Ascending aorta (tissue), 2 donors: ENCODE measurements at regions not wholly inside any gene's neighbourhood (a gene's known extent, or its start where the extent isn't known, plus 50 kb on each side); places are given as distances from the start of the nearest gene placed in this dataset.

Experiments
- DNase-seq, 2 donors: peaks; one replicate each; pipeline ENCODE4 v3.0.0-alpha.2; 2019; ENCODE audit warnings: low spot score in 2 of 2
- H3K27ac ChIP-seq, 2 donors: fragments of 200-600 bp; sonication (generic); one replicate each; pipeline ENCODE4 v1.5.1; 2016 to 2017; ENCODE audit warnings: mild to moderate bottlenecking in 1 of 2
- H3K27me3 ChIP-seq: fragments of 200-600 bp; sonication (generic); one replicate; pipeline ENCODE4 v1.5.1; 2017
- H3K36me3 ChIP-seq, 2 donors: fragments of 200-600 bp; sonication (generic); one replicate each; pipeline ENCODE4 v1.5.1; 2016
- H3K4me1 ChIP-seq, 2 donors: fragments of 200-600 bp; sonication (generic); one replicate each; pipeline ENCODE4 v1.5.1; 2016 to 2017; ENCODE audit warnings: mild to moderate bottlenecking in 1 of 2
- H3K4me3 ChIP-seq, 2 donors: fragments of 200-600 bp; sonication (generic); one replicate each; pipeline ENCODE4 v1.5.1; 2016 to 2017; ENCODE audit warnings: mild to moderate bottlenecking in 1 of 2
- H3K9me3 ChIP-seq, 2 donors: fragments of 200-600 bp; sonication (generic); one replicate each; pipeline ENCODE4 v1.5.1; 2016
- CTCF ChIP-seq, 3 experiments: fragments of 200-600 bp in 2 of 3; fragments of 450-650 bp in 1 of 3; sonication (generic) in 2 of 3; IDR thresholded peaks; one replicate each; pipeline ENCODE4 v1.5.1; 2016 to 2019; ENCODE audit warnings: antibody characterized with exemption in 3 of 3, mild to moderate bottlenecking in 1 of 3, moderate library complexity in 1 of 3
- intact Hi-C: fragments of 100-400 bp; cut with DNase I; formaldehyde crosslinking; loops from one replicate; pipeline ENCODE4 v1.15.1; 2023

- H3K27me3 ChIP-seq, result no peaks in the 10 kb centered on the region
- no peaks in the 10 kb centered on the region for H3K4me1 ChIP-seq
- no peak for TF ChIP-seq CTCF (IDR thresholded peaks at IDR 0.05)
- no peaks in the 10 kb centered on the region for H3K9me3 ChIP-seq
- H3K36me3 ChIP-seq, result no peaks in the 10 kb centered on the region
- no peak overlapping the region for H3K4me3 ChIP-seq
- intact Hi-C loops, result no loop called here
- no peak overlapping the region for H3K27ac ChIP-seq
- peak in 1 of 2 donors; percentile 61 for DNase-seq
Measured at GRCh38 chr14:104248203-104249055, 110.0 kb downstream of the KIF26A start.

- Histone ChIP-seq H3K9me3 (no peaks in the 10 kb centered on the region), H3K27me3 (no peaks in the 10 kb centered on the region), H3K36me3 (no peaks in the 10 kb centered on the region), H3K4me1 (no peaks in the 10 kb centered on the region), H3K27ac (no peak overlapping the region), H3K4me3 (no peak overlapping the region)
- intact Hi-C loops, result no loop called here
- no peak for TF ChIP-seq CTCF (IDR thresholded peaks at IDR 0.05)
- DNase-seq, result peak in 1 of 2 donors; percentile 35
Measured at GRCh38 chr14:104249089-104249488, 110.7 kb downstream of the KIF26A start.

DNA sequence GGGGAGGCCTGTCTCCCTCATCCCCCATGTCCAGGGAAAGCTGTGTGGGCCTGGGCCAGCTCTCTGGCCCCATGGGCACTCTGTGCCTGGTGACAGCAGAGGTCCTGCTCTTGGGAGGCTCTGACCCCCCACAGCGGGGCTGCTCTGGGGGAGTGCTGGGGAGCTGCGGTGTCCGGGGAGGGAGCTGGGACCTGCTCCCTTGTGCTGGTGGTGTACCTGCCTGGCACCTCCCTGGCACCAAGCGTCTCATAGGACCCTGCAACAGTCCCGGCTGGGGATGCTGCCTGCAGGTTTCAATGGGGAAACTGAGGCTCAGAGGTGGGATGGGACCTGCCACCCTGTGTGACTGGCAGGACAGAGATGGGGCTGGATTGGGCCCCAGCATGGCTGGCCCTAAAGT is 111.3 kb downstream of the KIF26A start:
- Histone ChIP-seq H3K27ac (no peak overlapping the region), H3K36me3 (no peaks in the 10 kb centered on the region), H3K27me3 (no peaks in the 10 kb centered on the region), H3K4me3 (no peak overlapping the region), H3K4me1 (no peaks in the 10 kb centered on the region), H3K9me3 (no peaks in the 10 kb centered on the region)
- peak in 1 of 2 donors; percentile 47 for DNase-seq
- no peak for TF ChIP-seq CTCF (IDR thresholded peaks at IDR 0.05)
- intact Hi-C loops, result no loop called here

GRCh38 chr14:104250175-104250574 is 111.8 kb downstream of the KIF26A start:
- Histone ChIP-seq H3K27ac (no peak overlapping the region), H3K4me1 (no peaks in the 10 kb centered on the region), H3K36me3 (no peaks in the 10 kb centered on the region), H3K4me3 (no peak overlapping the region), H3K27me3 (no peaks in the 10 kb centered on the region), H3K9me3 (no peaks in the 10 kb centered on the region)
- intact Hi-C loops, result no loop called here
- DNase-seq, result no peak
- TF ChIP-seq CTCF (IDR thresholded peaks at IDR 0.05), result no peak

- Histone ChIP-seq H3K27ac (no peak overlapping the region), H3K27me3 (no peaks in the 10 kb centered on the region), H3K4me3 (no peak overlapping the region), H3K9me3 (no peaks in the 10 kb centered on the region), H3K36me3 (no peaks in the 10 kb centered on the region), H3K4me1 (no peaks in the 10 kb centered on the region)
- DNase-seq, result no peak
- intact Hi-C loops, result no loop called here
- no peak for TF ChIP-seq CTCF (IDR thresholded peaks at IDR 0.05)
Measured at GRCh38 chr14:104252256-104253215, 114.1 kb downstream of the KIF26A start.
